HepG2 (cell line): ENCODE measurements at regions not wholly inside any gene's neighbourhood (a gene's known extent, or its start where the extent isn't known, plus 50 kb on each side); places are given as distances from the start of the nearest gene placed in this dataset.

ENCODE experiments used
- ATAC-seq: fragments of 200-7000 bp; cut with Tn5 transposase; 3 replicates; pipeline ENCODE4 v1.9.1; 2020; ENCODE audit warnings: mild to moderate bottlenecking, moderate library complexity
- BruUV-seq: library from RNA; stranded (reverse); fragments of 400-500 nt; replicated peaks from 2 replicates; lab custom pipeline; 2021; lab: Mats Ljungman, UMichigan
- CTCF ChIA-PET: fragments of 300-600 bp; formaldehyde crosslinking; extraction: SDS; loops from one replicate; lab custom pipeline; 2021; ENCODE audit warnings: low total read pairs, inconsistent platforms, low intra/inter-chr PET ratio; lab: Yijun Ruan, JAX
- POLR2A ChIA-PET: fragments of 350-600 bp; sonication (Branson Sonifier 250); formaldehyde crosslinking; loops from one replicate; lab custom pipeline; 2020; ENCODE audit warnings: antibody characterized with exemption, inconsistent platforms; lab: Yijun Ruan, JAX
- DNase-seq: peaks from one replicate; pipeline ENCODE4 v3.0.0-alpha.2; 2015; ENCODE audit warnings: low spot score
- FAIRE-seq: peaks from 3 replicates; lab custom pipeline; 2011; peaks lifted over from hg19 to GRCh38; lab: Jason Lieb, UNC
- H2AFZ ChIP-seq: one replicate; pipeline ENCODE4 v1.6.1; 2011; ENCODE audit warnings: low read length, inconsistent platforms
- H3K27ac ChIP-seq: fragments of 300-600 bp; 3 replicates; pipeline ENCODE4 v1.8.0; 2011; ENCODE audit warnings: mixed run types, mild to moderate bottlenecking, mixed read lengths, low read length, inconsistent platforms; ENCODE audit not compliant: insufficient read depth; ENCODE audit errors: extremely low read length
- H3K27me3 ChIP-seq, 2 experiments: fragments of 200-600 bp in 1 of 2; 2 replicates in 1 of 2; 3 replicates in 1 of 2; pipeline versions ENCODE4 v1.6.0 to v1.8.0; 2011; ENCODE audit warnings: low read length in 2 of 2, mild to moderate bottlenecking in 2 of 2, moderate library complexity in 2 of 2, inconsistent platforms in 1 of 2; ENCODE audit not compliant: insufficient read depth in 2 of 2, control insufficient read depth in 1 of 2
- H3K36me3 ChIP-seq, 2 experiments: fragments of 200-600 bp in 1 of 2; replicated peaks in 1 of 2; 2 replicates in 1 of 2; 3 replicates in 1 of 2; pipeline versions ENCODE4 v1.5.1 to v1.8.0; 2011; ENCODE audit warnings: low read length in 2 of 2, inconsistent platforms in 1 of 2; ENCODE audit not compliant: insufficient read depth in 2 of 2, control insufficient read depth in 1 of 2
- H3K4me1 ChIP-seq: 2 replicates; pipeline ENCODE4 v1.5.1; 2012; ENCODE audit warnings: low read length, inconsistent platforms; ENCODE audit not compliant: insufficient read depth
- H3K4me2 ChIP-seq: 2 replicates; pipeline ENCODE4 v1.6.0; 2011; ENCODE audit warnings: low read depth, low read length, inconsistent platforms
- H3K4me3 ChIP-seq, 3 experiments: fragments of 200-600 bp in 1 of 3; sonication (generic), shearing (Covaris generic) in 1 of 3; replicated peaks in 1 of 3; 2 replicates each; pipeline ENCODE4 v1.5.1; 2011 to 2016; ENCODE audit warnings: low read length in 3 of 3, inconsistent platforms in 2 of 3, low read depth in 2 of 3, mild to moderate bottlenecking in 2 of 3, control low read depth in 1 of 3, mixed read lengths in 1 of 3; ENCODE audit not compliant: insufficient read depth in 1 of 3
- H3K79me2 ChIP-seq: one replicate; pipeline ENCODE4 v1.6.1; 2011; ENCODE audit warnings: low read length, inconsistent platforms; ENCODE audit not compliant: insufficient read depth
- H3K9ac ChIP-seq: 2 replicates; pipeline ENCODE4 v1.6.0; 2011; ENCODE audit warnings: mild to moderate bottlenecking, low read depth, low read length, inconsistent platforms; ENCODE audit not compliant: insufficient read depth
- H3K9me3 ChIP-seq: 2 replicates; pipeline ENCODE4 v1.5.1; 2012; ENCODE audit warnings: mild to moderate bottlenecking, low read length
- H4K20me1 ChIP-seq: 2 replicates; pipeline ENCODE4 v1.6.0; 2011; ENCODE audit warnings: inconsistent platforms, mild to moderate bottlenecking, low read length, moderate library complexity; ENCODE audit not compliant: insufficient read depth
- FOSL2 ChIP-seq: sonication (generic); formaldehyde crosslinking; IDR thresholded peaks from 2 replicates; pipeline ENCODE4 v1.4.0; 2020; ENCODE audit warnings: missing genetic modification reagents
- HMGA1 ChIP-seq: sonication (generic); formaldehyde crosslinking; conservative IDR thresholded peaks from 2 replicates; pipeline ENCODE4 v1.4.0; 2020; ENCODE audit warnings: missing genetic modification reagents
- IRX3 ChIP-seq: sonication (generic); formaldehyde crosslinking; IDR thresholded peaks from 2 replicates; pipeline ENCODE4 v1.8.1; 2023; ENCODE audit warnings: mild to moderate bottlenecking, low read depth, missing genetic modification reagents, borderline replicate concordance
- ZNF138 ChIP-seq: sonication (generic); formaldehyde crosslinking; IDR thresholded peaks from 2 replicates; pipeline ENCODE4 v1.5.0; 2020; ENCODE audit warnings: mild to moderate bottlenecking, low read depth, missing genetic modification reagents
- ZNF547 ChIP-seq: sonication (generic); formaldehyde crosslinking; IDR thresholded peaks from 2 replicates; pipeline ENCODE4 v1.5.1; 2020; ENCODE audit warnings: mild to moderate bottlenecking, missing genetic modification reagents
- WGBS: methylation state at CpG from one replicate; pipeline ENCODE4 v1.1.6; 2017; ENCODE audit warnings: low lambda C conversion rate; 5-methylcytosine and 5-hydroxymethylcytosine counted together
- in situ Hi-C: cut with HindIII; loops from 2 replicates; pipeline ENCODE4 v1.10.0; 2017; ENCODE audit warnings: low pct_unique_long_range_greater_than_20kb; ENCODE audit not compliant: extremely low pct_ligation_motif_present
- intact Hi-C: fragments of 100-400 bp; cut with micrococcal nuclease; formaldehyde crosslinking; loops from one replicate; pipeline ENCODE4 v1.10.0; 2022; ENCODE audit not compliant: unreplicated experiment
- TF ChIP-seq, protein P1 (sequence below), 2 experiments: IDR thresholded peaks; 2 replicates each; pipeline ENCODE4 v1.6.1; 2011 to 2012; ENCODE audit warnings: low read length in 2 of 2, borderline replicate concordance in 1 of 2, low read depth in 1 of 2, mild to moderate bottlenecking in 1 of 2, moderate library complexity in 1 of 2
- TF ChIP-seq, protein P2 (sequence below): sonication (generic); formaldehyde crosslinking; IDR thresholded peaks from 2 replicates; pipeline ENCODE4 v1.4.0; 2020; ENCODE audit warnings: missing genetic modification reagents

DNA sequence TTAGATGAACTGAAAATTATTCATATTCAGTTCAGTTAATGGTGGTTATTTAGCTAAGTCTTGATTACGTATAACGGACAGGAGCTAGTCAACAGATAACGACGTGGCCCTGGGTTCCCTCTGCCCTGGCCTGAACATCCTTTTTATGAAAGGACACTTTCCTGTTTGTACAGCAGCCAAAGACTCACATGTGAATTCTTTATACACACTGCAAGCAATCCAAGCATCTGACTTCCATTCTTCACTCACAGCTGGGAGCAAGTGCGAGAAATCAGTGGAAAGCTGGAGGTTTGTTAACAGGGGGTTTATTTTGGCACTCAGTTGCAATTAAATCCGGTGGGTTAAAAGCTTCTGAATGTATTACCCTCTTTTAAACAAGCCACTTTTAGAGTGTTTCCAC lies 148.1 kb upstream of the GDF10 start:
- Histone ChIP-seq H3K4me3 (no peak overlapping the region), H3K36me3 (no peaks in the 10 kb centered on the region), H2AFZ (no peak overlapping the region), H3K27me3 (no peaks in the 10 kb centered on the region), H3K9ac (no peak overlapping the region), H3K4me1 (no peaks in the 10 kb centered on the region), H3K79me2 (no peaks in the 10 kb centered on the region), H4K20me1 (no peaks in the 10 kb centered on the region), H3K27ac (no peak overlapping the region), H3K9me3 (peaks cover 10% of the 10 kb centered on the region), H3K4me2 (no peak overlapping the region)
- FAIRE-seq (no peak), ATAC-seq (no peak), DNase-seq (no peak)
- intact Hi-C loops (no loop called here), in situ Hi-C loops (no loop called here)
- BruUV-seq = no TSS peak
- ChIA-PET POLR2A (no interaction called here), CTCF (no interaction called here)
- WGBS = 30% methylated on average over 6 of the region's 6 CpGs
- TF ChIP-seq, protein P1, sequence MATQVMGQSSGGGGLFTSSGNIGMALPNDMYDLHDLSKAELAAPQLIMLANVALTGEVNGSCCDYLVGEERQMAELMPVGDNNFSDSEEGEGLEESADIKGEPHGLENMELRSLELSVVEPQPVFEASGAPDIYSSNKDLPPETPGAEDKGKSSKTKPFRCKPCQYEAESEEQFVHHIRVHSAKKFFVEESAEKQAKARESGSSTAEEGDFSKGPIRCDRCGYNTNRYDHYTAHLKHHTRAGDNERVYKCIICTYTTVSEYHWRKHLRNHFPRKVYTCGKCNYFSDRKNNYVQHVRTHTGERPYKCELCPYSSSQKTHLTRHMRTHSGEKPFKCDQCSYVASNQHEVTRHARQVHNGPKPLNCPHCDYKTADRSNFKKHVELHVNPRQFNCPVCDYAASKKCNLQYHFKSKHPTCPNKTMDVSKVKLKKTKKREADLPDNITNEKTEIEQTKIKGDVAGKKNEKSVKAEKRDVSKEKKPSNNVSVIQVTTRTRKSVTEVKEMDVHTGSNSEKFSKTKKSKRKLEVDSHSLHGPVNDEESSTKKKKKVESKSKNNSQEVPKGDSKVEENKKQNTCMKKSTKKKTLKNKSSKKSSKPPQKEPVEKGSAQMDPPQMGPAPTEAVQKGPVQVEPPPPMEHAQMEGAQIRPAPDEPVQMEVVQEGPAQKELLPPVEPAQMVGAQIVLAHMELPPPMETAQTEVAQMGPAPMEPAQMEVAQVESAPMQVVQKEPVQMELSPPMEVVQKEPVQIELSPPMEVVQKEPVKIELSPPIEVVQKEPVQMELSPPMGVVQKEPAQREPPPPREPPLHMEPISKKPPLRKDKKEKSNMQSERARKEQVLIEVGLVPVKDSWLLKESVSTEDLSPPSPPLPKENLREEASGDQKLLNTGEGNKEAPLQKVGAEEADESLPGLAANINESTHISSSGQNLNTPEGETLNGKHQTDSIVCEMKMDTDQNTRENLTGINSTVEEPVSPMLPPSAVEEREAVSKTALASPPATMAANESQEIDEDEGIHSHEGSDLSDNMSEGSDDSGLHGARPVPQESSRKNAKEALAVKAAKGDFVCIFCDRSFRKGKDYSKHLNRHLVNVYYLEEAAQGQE (IDR thresholded peaks at IDR 0.05; ENCODE audit: borderline replicate concordance in 1 of 2, low read depth in 1 of 2, low read length in 2 of 2) = no peak
- TF ChIP-seq ZNF138 (CRISPR knock-in tag) (no peak), HMGA1 (CRISPR knock-in tag) (no peak), ZNF547 (no peak), FOSL2 (CRISPR knock-in tag) (no peak), IRX3 (CRISPR knock-in tag) (no peak)
- TF ChIP-seq, protein P2, sequence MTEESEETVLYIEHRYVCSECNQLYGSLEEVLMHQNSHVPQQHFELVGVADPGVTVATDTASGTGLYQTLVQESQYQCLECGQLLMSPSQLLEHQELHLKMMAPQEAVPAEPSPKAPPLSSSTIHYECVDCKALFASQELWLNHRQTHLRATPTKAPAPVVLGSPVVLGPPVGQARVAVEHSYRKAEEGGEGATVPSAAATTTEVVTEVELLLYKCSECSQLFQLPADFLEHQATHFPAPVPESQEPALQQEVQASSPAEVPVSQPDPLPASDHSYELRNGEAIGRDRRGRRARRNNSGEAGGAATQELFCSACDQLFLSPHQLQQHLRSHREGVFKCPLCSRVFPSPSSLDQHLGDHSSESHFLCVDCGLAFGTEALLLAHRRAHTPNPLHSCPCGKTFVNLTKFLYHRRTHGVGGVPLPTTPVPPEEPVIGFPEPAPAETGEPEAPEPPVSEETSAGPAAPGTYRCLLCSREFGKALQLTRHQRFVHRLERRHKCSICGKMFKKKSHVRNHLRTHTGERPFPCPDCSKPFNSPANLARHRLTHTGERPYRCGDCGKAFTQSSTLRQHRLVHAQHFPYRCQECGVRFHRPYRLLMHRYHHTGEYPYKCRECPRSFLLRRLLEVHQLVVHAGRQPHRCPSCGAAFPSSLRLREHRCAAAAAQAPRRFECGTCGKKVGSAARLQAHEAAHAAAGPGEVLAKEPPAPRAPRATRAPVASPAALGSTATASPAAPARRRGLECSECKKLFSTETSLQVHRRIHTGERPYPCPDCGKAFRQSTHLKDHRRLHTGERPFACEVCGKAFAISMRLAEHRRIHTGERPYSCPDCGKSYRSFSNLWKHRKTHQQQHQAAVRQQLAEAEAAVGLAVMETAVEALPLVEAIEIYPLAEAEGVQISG (CRISPR knock-in tag) = no peak
